Thyroid gland (tissue), 4 donors: ENCODE measurements at regions not wholly inside any gene's neighbourhood (a gene's known extent, or its start where the extent isn't known, plus 50 kb on each side); places are given as distances from the start of the nearest gene placed in this dataset.
"Not testable (repeated sequence)": the region's sequence is repeated elsewhere in the genome, so short reads cannot be mapped to it uniquely, and the experiment has no call there.

Experiments
- DNase-seq, 2 donors: peaks; one replicate each; pipeline ENCODE4 v3.0.0-alpha.2; 2019
- H3K27ac ChIP-seq, 3 donors: fragments of 200-600 bp; sonication (generic); 1 replicate in 2 of 3; 2 replicates in 1 of 3; pipeline ENCODE4 v1.5.1; 2016 to 2019; ENCODE audit warnings: mild to moderate bottlenecking in 1 of 3, moderate library complexity in 1 of 3
- H3K27me3 ChIP-seq: fragments of 200-600 bp; sonication (generic); one replicate; pipeline ENCODE4 v1.5.1; 2019
- H3K36me3 ChIP-seq, 2 donors: fragments of 200-600 bp; sonication (generic); one replicate each; pipeline ENCODE4 v1.5.1; 2016 to 2019
- H3K4me1 ChIP-seq, 2 donors: fragments of 200-600 bp; sonication (generic); one replicate each; pipeline ENCODE4 v1.5.1; 2017 to 2019
- H3K4me3 ChIP-seq, 3 donors: fragments of 200-600 bp; sonication (generic); replicated peaks in 1 of 3; 1 replicate in 2 of 3; 2 replicates in 1 of 3; pipeline ENCODE4 v1.5.1; 2016; ENCODE audit warnings: mild to moderate bottlenecking in 1 of 3
- H3K9me3 ChIP-seq: fragments of 200-600 bp; sonication (generic); one replicate; pipeline ENCODE4 v1.5.1; 2017
- POLR2A ChIP-seq, 2 donors: fragments of 450-650 bp; IDR thresholded peaks; one replicate each; pipeline ENCODE4 v1.6.1; 2017; ENCODE audit warnings: antibody characterized with exemption in 2 of 2, mild to moderate bottlenecking in 2 of 2, moderate library complexity in 1 of 2
- WGBS, 2 donors: methylation state at CpG; one replicate each; pipeline ENCODE4 v1.1.5; 2017; 5-methylcytosine and 5-hydroxymethylcytosine counted together
- intact Hi-C: fragments of 100-400 bp; cut with DNase I; formaldehyde crosslinking; loops from one replicate; pipeline ENCODE4 v1.15.1; 2023
- TF ChIP-seq, protein P1 (sequence below), 6 experiments: fragments of 200-600 bp in 3 of 6; fragments of 450-650 bp in 3 of 6; sonication (generic) in 3 of 6; IDR thresholded peaks; one replicate each; pipeline ENCODE4 v1.5.1; 2016 to 2019; ENCODE audit warnings: antibody characterized with exemption in 6 of 6, mild to moderate bottlenecking in 2 of 6, inconsistent platforms in 1 of 6, moderate library complexity in 1 of 6

DNA sequence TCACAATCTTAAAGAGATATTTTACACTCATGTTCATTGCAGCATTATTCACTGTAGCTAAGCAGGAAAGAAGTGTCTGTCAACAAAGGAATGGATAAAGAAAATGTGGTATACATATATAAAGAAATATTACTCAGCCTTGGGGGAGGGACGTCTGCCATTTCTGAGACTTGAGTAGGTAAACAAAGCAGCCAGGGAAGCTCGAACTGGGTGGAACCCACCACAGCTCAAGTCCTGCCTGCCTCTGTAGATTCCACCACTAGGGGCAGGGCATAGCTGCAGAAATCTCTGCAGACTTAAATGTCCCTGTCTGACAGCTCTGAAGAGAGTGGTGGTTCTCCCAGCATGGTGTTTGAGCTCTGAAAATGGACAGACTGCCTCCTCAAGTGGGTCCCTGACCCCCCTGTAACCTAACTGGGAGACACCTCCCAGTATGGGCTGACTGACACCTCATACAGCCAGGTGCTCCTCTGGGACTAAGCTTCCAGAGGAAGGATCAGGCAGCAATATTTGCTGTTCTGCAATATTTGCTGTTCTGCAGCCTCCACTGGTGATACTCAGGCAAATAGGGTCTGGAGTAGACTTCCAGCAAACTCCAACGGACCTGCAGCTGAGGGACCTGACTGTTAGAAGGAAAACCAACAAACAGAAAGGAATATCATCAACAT lies 183.3 kb upstream of the SSTR4 start:
- H3K4me1 ChIP-seq, H3K27ac ChIP-seq, H3K9me3 ChIP-seq, H3K27me3 ChIP-seq, H3K4me3 ChIP-seq, intact Hi-C loops, H3K36me3 ChIP-seq: not testable (repeated sequence)
- TF ChIP-seq, protein P1, sequence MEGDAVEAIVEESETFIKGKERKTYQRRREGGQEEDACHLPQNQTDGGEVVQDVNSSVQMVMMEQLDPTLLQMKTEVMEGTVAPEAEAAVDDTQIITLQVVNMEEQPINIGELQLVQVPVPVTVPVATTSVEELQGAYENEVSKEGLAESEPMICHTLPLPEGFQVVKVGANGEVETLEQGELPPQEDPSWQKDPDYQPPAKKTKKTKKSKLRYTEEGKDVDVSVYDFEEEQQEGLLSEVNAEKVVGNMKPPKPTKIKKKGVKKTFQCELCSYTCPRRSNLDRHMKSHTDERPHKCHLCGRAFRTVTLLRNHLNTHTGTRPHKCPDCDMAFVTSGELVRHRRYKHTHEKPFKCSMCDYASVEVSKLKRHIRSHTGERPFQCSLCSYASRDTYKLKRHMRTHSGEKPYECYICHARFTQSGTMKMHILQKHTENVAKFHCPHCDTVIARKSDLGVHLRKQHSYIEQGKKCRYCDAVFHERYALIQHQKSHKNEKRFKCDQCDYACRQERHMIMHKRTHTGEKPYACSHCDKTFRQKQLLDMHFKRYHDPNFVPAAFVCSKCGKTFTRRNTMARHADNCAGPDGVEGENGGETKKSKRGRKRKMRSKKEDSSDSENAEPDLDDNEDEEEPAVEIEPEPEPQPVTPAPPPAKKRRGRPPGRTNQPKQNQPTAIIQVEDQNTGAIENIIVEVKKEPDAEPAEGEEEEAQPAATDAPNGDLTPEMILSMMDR (IDR thresholded peaks at IDR 0.05): peak; percentile 10 to 43 (median 17)
- peak in 1 of 2 donors; percentile 3 for DNase-seq
- 15 to 27% methylated on average over 3 of the region's 3 CpGs for WGBS, 2 donors

DNA sequence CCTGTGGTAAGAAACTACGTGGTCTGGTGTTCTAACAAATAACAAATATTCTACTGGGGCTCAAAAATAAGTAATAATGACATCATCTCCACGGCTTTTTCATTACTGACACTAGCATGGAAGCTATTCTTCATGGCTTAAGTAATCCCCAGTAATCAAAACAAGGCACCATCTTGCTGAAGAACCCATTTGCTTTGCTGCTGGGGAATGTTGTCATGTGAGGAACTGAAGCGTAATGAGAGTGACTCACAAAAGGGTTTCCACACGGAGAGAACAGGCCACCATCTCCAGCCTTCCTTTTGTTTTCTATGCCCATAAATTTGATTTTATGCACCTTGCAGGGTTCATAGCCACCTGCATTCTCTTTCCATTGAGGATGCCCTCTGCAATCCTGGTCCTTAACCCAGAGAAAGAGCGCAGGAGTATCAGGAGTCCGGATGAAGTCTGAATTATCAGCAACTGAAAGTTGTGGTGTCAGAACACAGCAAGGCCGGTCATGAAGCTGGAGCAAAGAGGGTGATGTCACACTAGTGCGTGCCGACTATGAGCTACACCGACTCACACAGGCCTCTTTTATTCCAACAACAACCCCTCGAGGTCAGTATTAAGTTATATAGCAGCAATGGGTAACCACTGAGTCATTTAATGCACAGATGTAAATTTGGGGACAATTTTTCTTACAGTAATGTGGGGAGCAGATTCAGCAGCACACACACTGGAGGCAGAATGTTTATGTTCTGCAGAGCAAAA lies 173.7 kb upstream of the SSTR4 start:
- Histone ChIP-seq H3K9me3 (no peaks in the 10 kb centered on the region), H3K27ac (peak overlapping the region in 1 of 3 donors; percentile 24), H3K4me3 (no peak overlapping the region), H3K4me1 (no peaks in the 10 kb centered on the region), H3K36me3 (no peaks in the 10 kb centered on the region), H3K27me3 (no peaks in the 10 kb centered on the region)
- DNase-seq: no peak
- TF ChIP-seq POLR2A (IDR thresholded peaks at IDR 0.05): no peak
- TF ChIP-seq, protein P1 (IDR thresholded peaks at IDR 0.05): no peak
- intact Hi-C loops: no loop called here
- 74 to 78% methylated on average over 11 of the region's 11 CpGs for WGBS, 2 donors

DNA sequence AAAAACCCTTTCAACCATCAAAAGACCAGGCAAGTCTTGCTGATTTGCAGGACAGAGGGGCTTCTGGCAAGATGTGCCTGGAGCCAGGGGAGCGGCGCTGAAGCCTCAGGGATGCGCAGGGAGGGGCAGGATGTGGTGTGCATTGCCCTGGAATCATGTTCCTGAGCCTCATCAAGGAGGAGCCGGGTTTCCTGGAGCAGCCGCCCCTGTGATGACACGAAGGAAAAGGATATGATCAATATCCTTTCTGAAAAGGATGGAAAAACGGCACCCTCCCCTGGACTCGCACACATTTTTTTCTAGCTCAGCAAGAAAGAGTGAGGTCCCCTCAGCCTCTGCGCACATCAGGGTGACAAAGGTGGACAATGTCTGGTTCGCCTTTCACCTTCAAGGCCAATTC lies 173.1 kb upstream of the SSTR4 start:
- no peaks in the 10 kb centered on the region for H3K36me3 ChIP-seq
- H3K4me3 ChIP-seq: no peak overlapping the region
- peak in 1 of 2 donors; percentile 13 for DNase-seq
- H3K4me1 ChIP-seq: no peaks in the 10 kb centered on the region
- intact Hi-C loops: no loop called here
- H3K9me3 ChIP-seq: no peaks in the 10 kb centered on the region
- WGBS, 2 donors: 83 to 92% methylated on average over 10 of the region's 10 CpGs
- TF ChIP-seq, protein P1 (IDR thresholded peaks at IDR 0.05): no peak
- no peak for TF ChIP-seq POLR2A (IDR thresholded peaks at IDR 0.05)
- H3K27ac ChIP-seq: peak overlapping the region in 1 of 3 donors; percentile 24
- H3K27me3 ChIP-seq: no peaks in the 10 kb centered on the region

DNA sequence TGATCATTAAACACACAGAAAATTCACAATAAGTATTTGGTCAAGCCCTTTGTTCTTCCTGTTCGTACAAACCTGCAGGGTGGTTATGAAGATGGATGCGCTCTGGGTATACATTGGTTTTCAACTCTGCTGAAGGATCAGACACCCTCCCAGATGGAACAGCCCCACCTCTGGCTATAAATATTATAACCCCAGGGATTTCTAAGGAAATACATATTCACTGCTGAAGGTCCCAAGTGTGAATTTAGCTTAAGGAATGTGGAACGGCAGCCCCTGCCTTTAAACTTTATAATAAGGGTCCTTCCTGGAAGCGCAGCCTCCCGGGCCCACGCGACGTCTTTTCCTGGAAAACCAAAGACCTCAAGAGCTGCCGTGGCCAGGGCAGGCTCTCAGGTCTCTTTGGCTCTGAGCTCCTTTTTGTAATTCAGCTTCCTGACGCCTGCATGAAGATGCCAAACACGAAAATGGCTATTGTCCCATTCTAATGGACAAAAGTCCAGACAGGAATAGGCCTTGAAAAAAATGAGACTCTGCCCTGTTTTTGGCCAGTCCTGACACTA lies 172.4 kb upstream of the SSTR4 start:
- 69 to 79% methylated on average over 11 of the region's 11 CpGs for WGBS, 2 donors
- H3K27ac ChIP-seq: peak overlapping the region in 1 of 3 donors; percentile 13
- intact Hi-C loops: no loop called here
- H3K36me3 ChIP-seq: no peaks in the 10 kb centered on the region
- H3K27me3 ChIP-seq: no peaks in the 10 kb centered on the region
- no peak for DNase-seq
- no peaks in the 10 kb centered on the region for H3K9me3 ChIP-seq
- TF ChIP-seq POLR2A (IDR thresholded peaks at IDR 0.05): no peak
- TF ChIP-seq, protein P1 (IDR thresholded peaks at IDR 0.05): no peak
- no peaks in the 10 kb centered on the region for H3K4me1 ChIP-seq
- H3K4me3 ChIP-seq: no peak overlapping the region

DNA sequence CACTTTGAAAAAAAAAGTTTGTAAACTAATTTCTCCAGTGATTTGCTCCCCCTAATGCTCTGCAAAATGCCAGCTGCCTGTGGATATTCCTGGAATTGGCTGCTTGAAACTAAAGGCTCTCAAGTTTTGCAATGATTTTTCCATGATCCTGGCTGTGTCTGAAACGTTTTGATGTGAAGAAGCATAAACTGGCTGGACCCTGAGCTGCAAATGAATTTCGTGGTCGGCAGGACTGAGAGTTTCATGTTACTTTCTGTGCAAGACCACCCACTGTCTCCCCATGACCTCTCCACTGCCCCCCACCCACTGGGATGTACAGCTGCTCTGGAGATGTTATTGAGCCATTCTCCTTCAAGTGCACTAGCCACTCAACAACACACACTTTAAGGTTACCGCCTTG lies 171.3 kb upstream of the SSTR4 start:
- no peak overlapping the region for H3K4me3 ChIP-seq
- no peaks in the 10 kb centered on the region for H3K4me1 ChIP-seq
- no peak overlapping the region for H3K27ac ChIP-seq
- no peak for DNase-seq
- no peaks in the 10 kb centered on the region for H3K27me3 ChIP-seq
- H3K9me3 ChIP-seq: no peaks in the 10 kb centered on the region
- 23 to 29% methylated on average over 4 of the region's 4 CpGs for WGBS, 2 donors
- no peaks in the 10 kb centered on the region for H3K36me3 ChIP-seq
- intact Hi-C loops: no loop called here
- TF ChIP-seq, protein P1 (IDR thresholded peaks at IDR 0.05): no peak
- TF ChIP-seq POLR2A (IDR thresholded peaks at IDR 0.05): no peak
